Activated CD8-positive, alpha-beta memory T cell treated with anti-CD3 and anti-CD28 coated beads for 24 hours (primary cell): ENCODE measurements at regions not wholly inside any gene's neighbourhood (a gene's known extent, or its start where the extent isn't known, plus 50 kb on each side); places are given as distances from the start of the nearest gene placed in this dataset.

ENCODE experiments used
- DNase-seq: peaks from one replicate; pipeline ENCODE4 v3.0.0-alpha.2; 2020

- DNase-seq, result no peak
Observed at GRCh38 chr18:37662546-37663339, 97.1 kb upstream of the CELF4 start.

GRCh38 chr18:37662099-37662498 is 96.5 kb upstream of the CELF4 start:
- DNase-seq, result no peak

GRCh38 chr18:37661478-37661877 is 95.9 kb upstream of the CELF4 start:
- no peak for DNase-seq

- DNase-seq, result no peak
Observed at GRCh38 chr18:37661061-37661460, 95.5 kb upstream of the CELF4 start.

GRCh38 chr18:37660658-37661057 is 95.1 kb upstream of the CELF4 start:
- no peak for DNase-seq

GRCh38 chr18:37659906-37660305 is 94.3 kb upstream of the CELF4 start:
- DNase-seq, result no peak

- DNase-seq, result no peak
Observed at GRCh38 chr18:37658894-37659293, 93.3 kb upstream of the CELF4 start.

- no peak for DNase-seq
Observed at GRCh38 chr18:37657493-37657892, 91.9 kb upstream of the CELF4 start.

GRCh38 chr18:37654731-37655369 is 89.3 kb upstream of the CELF4 start:
- no peak for DNase-seq

GRCh38 chr18:37654034-37654433 is 88.4 kb upstream of the CELF4 start:
- no peak for DNase-seq

GRCh38 chr18:37653618-37654017 is 88.0 kb upstream of the CELF4 start:
- no peak for DNase-seq

GRCh38 chr18:37649930-37650329 is 84.3 kb upstream of the CELF4 start:
- DNase-seq, result no peak

- DNase-seq, result no peak
Observed at GRCh38 chr18:37649416-37649815, 83.8 kb upstream of the CELF4 start.

GRCh38 chr18:37641573-37641972 is 76.0 kb upstream of the CELF4 start:
- no peak for DNase-seq

- DNase-seq, result no peak
Observed at GRCh38 chr18:37640504-37640903, 74.9 kb upstream of the CELF4 start.

GRCh38 chr18:37639846-37640245 is 74.2 kb upstream of the CELF4 start:
- no peak for DNase-seq

GRCh38 chr18:37637478-37637850 is 71.9 kb upstream of the CELF4 start:
- DNase-seq, result no peak

- no peak for DNase-seq
Observed at GRCh38 chr18:37636831-37637477, 71.4 kb upstream of the CELF4 start.

GRCh38 chr18:37634516-37634915 is 68.9 kb upstream of the CELF4 start:
- DNase-seq, result no peak

- no peak for DNase-seq
Observed at GRCh38 chr18:37631422-37631821, 65.8 kb upstream of the CELF4 start.

- no peak for DNase-seq
Observed at GRCh38 chr18:37630334-37630733, 64.7 kb upstream of the CELF4 start.

- DNase-seq, result no peak
Observed at GRCh38 chr18:37628470-37629220, 63.0 kb upstream of the CELF4 start.

GRCh38 chr18:37624318-37624717 is 58.7 kb upstream of the CELF4 start:
- DNase-seq, result no peak
